SK-N-SH (cell line): ENCODE measurements at regions not wholly inside any gene's neighbourhood (a gene's known extent, or its start where the extent isn't known, plus 50 kb on each side); places are given as distances from the start of the nearest gene placed in this dataset.
"Not testable (repeated sequence)": the region's sequence is repeated elsewhere in the genome, so short reads cannot be mapped to it uniquely, and the experiment has no call there.

Experiments used
- CTCF ChIA-PET: fragments of 300-600, 350-600 bp; formaldehyde crosslinking; extraction: SDS; loops from one replicate; lab custom pipeline; 2021; lab: Yijun Ruan, JAX
- POLR2A ChIA-PET: fragments of 350-600 bp; sonication (Branson Sonifier 250); formaldehyde crosslinking; extraction: SDS; loops from one replicate; lab custom pipeline; 2020; ENCODE audit warnings: antibody characterized with exemption, inconsistent platforms; lab: Yijun Ruan, JAX
- DNase-seq: peaks from one replicate; pipeline ENCODE4 v3.0.0; 2012
- H2AFZ ChIP-seq: fragments of 200-600 bp; sonication (generic); 2 replicates; pipeline ENCODE4 v1.8.1; 2016; ENCODE audit warnings: antibody characterized with exemption, mild to moderate bottlenecking, low read depth
- H3F3A ChIP-seq: fragments of 200-600 bp; sonication (generic); replicated peaks from 2 replicates; pipeline ENCODE3; 2016; ENCODE audit warnings: antibody characterized with exemption, mild to moderate bottlenecking; ENCODE audit not compliant: insufficient read depth
- H3K27ac ChIP-seq, 2 experiments: fragments of 200-500 bp in 1 of 2; fragments of 200-600 bp in 1 of 2; sonication (Bioruptor generic) in 1 of 2; sonication (generic), shearing (Covaris generic) in 1 of 2; 2 replicates each; pipeline versions ENCODE4 v1.5.1 to v1.6.1; 2014 to 2016; ENCODE audit warnings: low read depth in 2 of 2, inconsistent platforms in 1 of 2, low read length in 1 of 2, mild to moderate bottlenecking in 1 of 2, mixed read lengths in 1 of 2
- H3K27me3 ChIP-seq: fragments of 200-600 bp; sonication (generic), shearing (Covaris generic); 2 replicates; pipeline ENCODE4 v1.6.1; 2016; ENCODE audit warnings: mixed run types; ENCODE audit not compliant: insufficient read depth
- H3K36me3 ChIP-seq, 2 experiments: fragments of 200-500 bp in 1 of 2; fragments of 200-600 bp in 1 of 2; sonication (Bioruptor generic) in 1 of 2; sonication (generic) in 1 of 2; replicated peaks in 1 of 2; 2 replicates each; pipeline versions ENCODE3 to v1.5.1; 2014 to 2016; ENCODE audit warnings: low read length in 1 of 2, mild to moderate bottlenecking in 1 of 2; ENCODE audit not compliant: insufficient read depth in 2 of 2, control insufficient read depth in 1 of 2
- H3K4me1 ChIP-seq, 2 experiments: fragments of 200-500 bp in 1 of 2; fragments of 200-600 bp in 1 of 2; sonication (Bioruptor generic) in 1 of 2; sonication (generic), shearing (Covaris generic) in 1 of 2; 2 replicates each; pipeline versions ENCODE4 v1.5.1 to v1.6.1; 2014 to 2016; ENCODE audit warnings: low read depth in 1 of 2, low read length in 1 of 2, mixed run types in 1 of 2; ENCODE audit not compliant: insufficient read depth in 2 of 2, control insufficient read depth in 1 of 2
- H3K4me2 ChIP-seq: fragments of 200-600 bp; sonication (generic), shearing (Covaris generic); 2 replicates; pipeline ENCODE4 v1.6.1; 2017; ENCODE audit warnings: mixed run types
- H3K4me3 ChIP-seq, 2 experiments: fragments of 200-500 bp in 1 of 2; fragments of 200-600 bp in 1 of 2; sonication (Bioruptor generic) in 1 of 2; sonication (generic), shearing (Covaris generic) in 1 of 2; 2 replicates each; pipeline versions ENCODE4 v1.5.1 to v1.8.1; 2014 to 2016; ENCODE audit warnings: low read depth in 2 of 2, inconsistent platforms in 1 of 2, low read length in 1 of 2, mild to moderate bottlenecking in 1 of 2, mixed read lengths in 1 of 2, moderate library complexity in 1 of 2
- H3K79me2 ChIP-seq: fragments of 200-600 bp; sonication (generic); 2 replicates; pipeline ENCODE4 v1.8.1; 2017; ENCODE audit warnings: mild to moderate bottlenecking; ENCODE audit not compliant: insufficient read depth
- H3K9ac ChIP-seq: fragments of 200-600 bp; sonication (generic); 2 replicates; pipeline ENCODE4 v1.6.1; 2017; ENCODE audit warnings: mixed run types
- H3K9me2 ChIP-seq: fragments of 200-600 bp; sonication (generic); 2 replicates; pipeline ENCODE4 v1.6.1; 2017; ENCODE audit warnings: mixed run types
- H3K9me3 ChIP-seq: fragments of 200-600 bp; sonication (generic); 2 replicates; pipeline ENCODE4 v1.6.1; 2017; ENCODE audit warnings: mixed run types, mild to moderate bottlenecking, moderate library complexity
- H4K20me1 ChIP-seq: fragments of 200-600 bp; sonication (generic); 2 replicates; pipeline ENCODE4 v1.6.1; 2017; ENCODE audit warnings: mild to moderate bottlenecking, mixed run types; ENCODE audit not compliant: insufficient read depth
- FOXM1 ChIP-seq: IDR thresholded peaks from 2 replicates; pipeline ENCODE4 v1.4.0; 2012; ENCODE audit warnings: low read depth, mild to moderate bottlenecking
- GATA2 ChIP-seq: sonication (generic); formaldehyde crosslinking; IDR thresholded peaks from 2 replicates; pipeline ENCODE4 v1.5.0; 2020; ENCODE audit warnings: mild to moderate bottlenecking, missing genetic modification reagents
- NRF1 ChIP-seq: IDR thresholded peaks from 2 replicates; pipeline ENCODE4 v1.6.1; 2012; ENCODE audit warnings: low read depth, mild to moderate bottlenecking, low read length
- TCF12 ChIP-seq: IDR thresholded peaks from 2 replicates; pipeline ENCODE4 v1.4.0; 2012
- TEAD4 ChIP-seq: IDR thresholded peaks from 2 replicates; pipeline ENCODE4 v1.4.0; 2012; ENCODE audit warnings: mild to moderate bottlenecking, borderline replicate concordance; ENCODE audit not compliant: insufficient read depth
- WGBS: methylation state at CpG from one replicate; pipeline ENCODE4 v1.1.6; 2017; ENCODE audit warnings: low lambda C conversion rate; 5-methylcytosine and 5-hydroxymethylcytosine counted together
- TF ChIP-seq, protein P1 (sequence below): fragments of 150-350 bp; IDR thresholded peaks from 2 replicates; pipeline ENCODE4 v1.6.1; 2017; ENCODE audit warnings: antibody characterized with exemption, low read length, low read depth, borderline replicate concordance
- TF ChIP-seq, protein P2 (sequence below): IDR thresholded peaks from 2 replicates; pipeline ENCODE4 v1.4.0; 2012; ENCODE audit warnings: low read depth, borderline replicate concordance
- TF ChIP-seq, protein P3 (sequence below): IDR thresholded peaks from 2 replicates; pipeline ENCODE4 v1.6.1; 2012; ENCODE audit warnings: mild to moderate bottlenecking, low read depth, low read length, moderate library complexity

DNA sequence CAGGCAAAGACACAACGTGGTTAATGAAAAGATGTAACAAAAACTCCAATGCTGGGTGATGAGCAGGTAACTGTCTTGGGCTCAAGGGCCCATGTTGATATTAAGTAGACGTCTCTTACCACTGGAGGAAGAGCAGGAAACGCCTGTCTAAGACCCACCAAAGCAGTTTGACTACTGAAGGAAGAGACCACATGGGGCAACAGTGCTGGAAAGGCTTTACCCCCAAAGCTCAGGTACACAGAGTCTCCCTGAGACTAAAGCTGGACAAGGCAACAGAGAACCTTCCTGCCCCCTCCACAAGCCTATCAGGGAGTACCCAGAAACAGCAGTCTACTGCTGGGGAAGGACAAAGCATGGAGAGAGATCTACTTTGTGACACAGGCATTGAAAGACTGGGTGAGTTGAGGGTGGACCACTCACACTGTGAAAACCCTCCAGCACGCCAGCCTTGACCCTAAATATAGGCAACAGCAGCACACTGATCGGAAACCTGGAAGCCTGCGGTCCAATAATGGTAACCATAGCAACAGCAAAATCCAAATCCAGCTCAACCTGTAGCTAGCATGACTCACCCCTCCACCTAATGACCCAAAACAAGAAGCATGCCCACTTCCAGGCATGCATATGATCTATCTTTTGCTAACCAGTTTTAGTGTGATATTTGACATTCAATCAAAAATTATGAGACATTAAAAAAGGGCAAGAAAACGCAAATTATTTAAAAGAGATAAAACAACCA lies 270.5 kb upstream of the SDK2 start:
- Histone ChIP-seq H3K4me1 (no peaks in the 10 kb centered on the region), H3K27ac (no peak overlapping the region), H3K9me2 (no peaks in the 10 kb centered on the region), H3K79me2 (no peaks in the 10 kb centered on the region), H3K4me2 (no peak overlapping the region), H3K9ac (no peak overlapping the region), H3K27me3 (no peaks in the 10 kb centered on the region), H2AFZ (no peak overlapping the region), H4K20me1 (no peaks in the 10 kb centered on the region)
- DNase-seq, result no peak
- 9% methylated on average over 7 of the region's 7 CpGs for WGBS
- POLR2A ChIA-PET, result interaction anchor here (0.6 kb wide), 1 partner anchor 155 kb away, joined by 3 read pairs; no protein-coding TSS in a partner anchor
- no peak for TF ChIP-seq NRF1
- TF ChIP-seq, protein P1, sequence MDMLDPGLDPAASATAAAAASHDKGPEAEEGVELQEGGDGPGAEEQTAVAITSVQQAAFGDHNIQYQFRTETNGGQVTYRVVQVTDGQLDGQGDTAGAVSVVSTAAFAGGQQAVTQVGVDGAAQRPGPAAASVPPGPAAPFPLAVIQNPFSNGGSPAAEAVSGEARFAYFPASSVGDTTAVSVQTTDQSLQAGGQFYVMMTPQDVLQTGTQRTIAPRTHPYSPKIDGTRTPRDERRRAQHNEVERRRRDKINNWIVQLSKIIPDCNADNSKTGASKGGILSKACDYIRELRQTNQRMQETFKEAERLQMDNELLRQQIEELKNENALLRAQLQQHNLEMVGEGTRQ, result no peak
- TF ChIP-seq GATA2 (CRISPR knock-in tag), result no peak
- TF ChIP-seq, all 33 proteins: peak for 0
- no peak overlapping the region for H3K4me3 ChIP-seq
- H3F3A ChIP-seq, result no peaks in the 10 kb centered on the region
- CTCF ChIA-PET, result interaction anchor here (0.8 to 1.3 kb wide), 4 partner anchors 11 to 257 kb away, joined by 3 to 6 read pairs (median 3); no protein-coding TSS in a partner anchor
- no peaks in the 10 kb centered on the region for H3K36me3 ChIP-seq
- H3K9me3 ChIP-seq, result peaks cover 13% of the 10 kb centered on the region; the same call in 1 of the 2 replicates

DNA sequence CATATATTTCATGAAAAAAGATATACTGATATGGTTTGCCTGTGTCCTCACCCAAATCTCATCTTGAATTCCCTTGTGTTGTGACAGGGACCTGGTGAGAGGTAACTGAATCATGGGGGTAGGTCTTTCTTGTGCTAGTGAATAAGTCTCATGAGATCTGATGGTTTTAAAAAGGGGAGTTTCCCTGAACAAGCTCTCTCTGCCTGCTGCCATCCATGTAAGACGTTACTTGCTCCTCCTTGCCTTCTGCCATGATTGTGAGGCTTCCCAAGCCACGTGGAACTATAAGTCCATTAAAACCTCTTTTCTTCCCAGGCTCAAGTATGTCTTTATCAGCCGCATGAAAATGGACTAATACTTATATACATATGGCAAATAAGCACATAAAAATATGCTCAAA lies 274.8 kb upstream of the SDK2 start:
- H4K20me1 ChIP-seq, H3K36me3 ChIP-seq, H3K27ac ChIP-seq, DNase-seq, H3K79me2 ChIP-seq, H3K27me3 ChIP-seq, H3K9me2 ChIP-seq, POLR2A ChIA-PET, H2AFZ ChIP-seq, H3K4me1 ChIP-seq, H3K4me3 ChIP-seq, H3F3A ChIP-seq, H3K9me3 ChIP-seq, H3K4me2 ChIP-seq, H3K9ac ChIP-seq: not testable (repeated sequence)
- CTCF ChIA-PET, result interaction anchor here (0.9 kb wide), 1 partner anchor 18 kb away, joined by 3 read pairs; no protein-coding TSS in a partner anchor
- WGBS, result 32% methylated on average over 3 of the region's 3 CpGs

DNA sequence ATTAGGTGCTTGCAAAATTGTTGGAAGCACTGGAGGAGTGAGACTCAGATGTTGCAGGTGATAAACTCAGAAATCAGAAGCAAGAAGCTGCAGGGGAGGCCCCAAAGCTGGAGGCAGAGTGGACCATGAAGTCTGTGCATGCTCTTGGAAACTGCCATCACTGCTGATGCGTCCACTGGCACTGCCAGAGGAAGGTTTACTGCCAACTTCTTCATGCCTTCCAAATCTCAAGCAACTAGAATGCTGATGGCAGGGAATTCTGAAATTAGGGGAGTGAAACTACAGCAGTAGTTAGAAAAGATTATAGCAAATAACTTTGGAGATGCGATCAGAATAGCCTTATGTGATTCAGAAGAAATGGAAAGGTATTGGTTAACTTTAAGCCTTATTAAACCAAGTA lies 277.1 kb upstream of the SDK2 start:
- no peak overlapping the region for H3K9ac ChIP-seq
- WGBS, result 17% methylated on average over 2 of the region's 2 CpGs
- no peaks in the 10 kb centered on the region for H4K20me1 ChIP-seq
- H2AFZ ChIP-seq, result no peak overlapping the region
- no peak for DNase-seq
- no peak overlapping the region for H3K4me2 ChIP-seq
- peaks cover 8% of the 10 kb centered on the region; the same call in 1 of the 2 replicates for H3K9me3 ChIP-seq
- H3K27ac ChIP-seq, result no peak overlapping the region
- H3K79me2 ChIP-seq, result no peaks in the 10 kb centered on the region
- no peaks in the 10 kb centered on the region for H3K27me3 ChIP-seq
- H3K36me3 ChIP-seq, result no peaks in the 10 kb centered on the region
- ChIA-PET POLR2A (no interaction called here), CTCF (no interaction called here)
- no peaks in the 10 kb centered on the region for H3K9me2 ChIP-seq
- H3F3A ChIP-seq, result no peaks in the 10 kb centered on the region
- H3K4me3 ChIP-seq, result no peak overlapping the region
- no peaks in the 10 kb centered on the region for H3K4me1 ChIP-seq
- no peak for TF ChIP-seq TCF12
- TF ChIP-seq, protein P2, sequence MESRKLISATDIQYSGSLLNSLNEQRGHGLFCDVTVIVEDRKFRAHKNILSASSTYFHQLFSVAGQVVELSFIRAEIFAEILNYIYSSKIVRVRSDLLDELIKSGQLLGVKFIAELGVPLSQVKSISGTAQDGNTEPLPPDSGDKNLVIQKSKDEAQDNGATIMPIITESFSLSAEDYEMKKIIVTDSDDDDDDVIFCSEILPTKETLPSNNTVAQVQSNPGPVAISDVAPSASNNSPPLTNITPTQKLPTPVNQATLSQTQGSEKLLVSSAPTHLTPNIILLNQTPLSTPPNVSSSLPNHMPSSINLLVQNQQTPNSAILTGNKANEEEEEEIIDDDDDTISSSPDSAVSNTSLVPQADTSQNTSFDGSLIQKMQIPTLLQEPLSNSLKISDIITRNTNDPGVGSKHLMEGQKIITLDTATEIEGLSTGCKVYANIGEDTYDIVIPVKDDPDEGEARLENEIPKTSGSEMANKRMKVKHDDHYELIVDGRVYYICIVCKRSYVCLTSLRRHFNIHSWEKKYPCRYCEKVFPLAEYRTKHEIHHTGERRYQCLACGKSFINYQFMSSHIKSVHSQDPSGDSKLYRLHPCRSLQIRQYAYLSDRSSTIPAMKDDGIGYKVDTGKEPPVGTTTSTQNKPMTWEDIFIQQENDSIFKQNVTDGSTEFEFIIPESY, result no peak
- TF ChIP-seq, protein P3, sequence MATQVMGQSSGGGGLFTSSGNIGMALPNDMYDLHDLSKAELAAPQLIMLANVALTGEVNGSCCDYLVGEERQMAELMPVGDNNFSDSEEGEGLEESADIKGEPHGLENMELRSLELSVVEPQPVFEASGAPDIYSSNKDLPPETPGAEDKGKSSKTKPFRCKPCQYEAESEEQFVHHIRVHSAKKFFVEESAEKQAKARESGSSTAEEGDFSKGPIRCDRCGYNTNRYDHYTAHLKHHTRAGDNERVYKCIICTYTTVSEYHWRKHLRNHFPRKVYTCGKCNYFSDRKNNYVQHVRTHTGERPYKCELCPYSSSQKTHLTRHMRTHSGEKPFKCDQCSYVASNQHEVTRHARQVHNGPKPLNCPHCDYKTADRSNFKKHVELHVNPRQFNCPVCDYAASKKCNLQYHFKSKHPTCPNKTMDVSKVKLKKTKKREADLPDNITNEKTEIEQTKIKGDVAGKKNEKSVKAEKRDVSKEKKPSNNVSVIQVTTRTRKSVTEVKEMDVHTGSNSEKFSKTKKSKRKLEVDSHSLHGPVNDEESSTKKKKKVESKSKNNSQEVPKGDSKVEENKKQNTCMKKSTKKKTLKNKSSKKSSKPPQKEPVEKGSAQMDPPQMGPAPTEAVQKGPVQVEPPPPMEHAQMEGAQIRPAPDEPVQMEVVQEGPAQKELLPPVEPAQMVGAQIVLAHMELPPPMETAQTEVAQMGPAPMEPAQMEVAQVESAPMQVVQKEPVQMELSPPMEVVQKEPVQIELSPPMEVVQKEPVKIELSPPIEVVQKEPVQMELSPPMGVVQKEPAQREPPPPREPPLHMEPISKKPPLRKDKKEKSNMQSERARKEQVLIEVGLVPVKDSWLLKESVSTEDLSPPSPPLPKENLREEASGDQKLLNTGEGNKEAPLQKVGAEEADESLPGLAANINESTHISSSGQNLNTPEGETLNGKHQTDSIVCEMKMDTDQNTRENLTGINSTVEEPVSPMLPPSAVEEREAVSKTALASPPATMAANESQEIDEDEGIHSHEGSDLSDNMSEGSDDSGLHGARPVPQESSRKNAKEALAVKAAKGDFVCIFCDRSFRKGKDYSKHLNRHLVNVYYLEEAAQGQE, result no peak
- no peak for TF ChIP-seq FOXM1
- TF ChIP-seq TEAD4, result no peak
